Mesenchymal stem cell (in vitro differentiated cells and primary cell): ENCODE measurements at regions not wholly inside any gene's neighbourhood (a gene's known extent, or its start where the extent isn't known, plus 50 kb on each side); places are given as distances from the start of the nearest gene placed in this dataset.

Experiments used
- DNase-seq: peaks from one replicate; pipeline ENCODE4 v3.0.0-alpha.2; 2013
- H2AFZ ChIP-seq: one replicate; pipeline ENCODE4 v1.6.1; 2013; ENCODE audit warnings: low read depth, mild to moderate bottlenecking, control low read depth, inconsistent platforms, low read length, moderate library complexity
- H2AK5ac ChIP-seq: 2 replicates; pipeline ENCODE4 v1.6.1; 2013; ENCODE audit warnings: low read length, moderate library complexity, mild to moderate bottlenecking, inconsistent platforms; ENCODE audit not compliant: severe bottlenecking
- H2BK120ac ChIP-seq: one replicate; pipeline ENCODE4 v1.6.1; 2013; ENCODE audit warnings: low read depth, mild to moderate bottlenecking, inconsistent platforms, low read length, moderate library complexity
- H2BK12ac ChIP-seq, 2 experiments: one replicate each; pipeline ENCODE4 v1.6.1; 2013; ENCODE audit warnings: inconsistent platforms in 2 of 2, low read length in 2 of 2, mild to moderate bottlenecking in 2 of 2, moderate library complexity in 2 of 2, control low read depth in 1 of 2
- H2BK15ac ChIP-seq: one replicate; pipeline ENCODE4 v1.6.1; 2013; ENCODE audit warnings: mild to moderate bottlenecking, low read depth, inconsistent platforms; ENCODE audit not compliant: poor library complexity, severe bottlenecking
- H2BK5ac ChIP-seq: 2 replicates; pipeline ENCODE4 v1.6.1; 2013; ENCODE audit warnings: low read depth, mild to moderate bottlenecking, low read length, control low read depth, inconsistent platforms; ENCODE audit not compliant: poor library complexity, severe bottlenecking
- H3K14ac ChIP-seq, 2 experiments: one replicate each; pipeline ENCODE4 v1.6.1; 2013; ENCODE audit warnings: inconsistent platforms in 2 of 2, low read length in 2 of 2, control low read depth in 1 of 2, mild to moderate bottlenecking in 1 of 2, moderate library complexity in 1 of 2
- H3K18ac ChIP-seq, 2 experiments: one replicate each; pipeline ENCODE4 v1.6.1; 2013; ENCODE audit warnings: inconsistent platforms in 2 of 2, low read length in 2 of 2, control low read depth in 1 of 2, low read depth in 1 of 2, mild to moderate bottlenecking in 1 of 2
- H3K23ac ChIP-seq, 2 experiments: one replicate each; pipeline ENCODE4 v1.6.1; 2013; ENCODE audit warnings: inconsistent platforms in 2 of 2, low read length in 2 of 2, mild to moderate bottlenecking in 2 of 2, moderate library complexity in 2 of 2, control low read depth in 1 of 2
- H3K27ac ChIP-seq: 2 replicates; pipeline ENCODE4 v1.5.1; 2013; ENCODE audit warnings: mild to moderate bottlenecking, moderate library complexity, low read length, control low read depth, inconsistent platforms; ENCODE audit not compliant: poor library complexity, severe bottlenecking
- H3K27me3 ChIP-seq, 2 experiments: 2 replicates each; pipeline versions ENCODE4 v1.6.1 to v1.7.0; 2013; ENCODE audit warnings: low read length in 2 of 2, mild to moderate bottlenecking in 2 of 2, moderate library complexity in 2 of 2, control low read depth in 1 of 2, inconsistent platforms in 1 of 2; ENCODE audit not compliant: control insufficient read depth in 1 of 2, insufficient read depth in 1 of 2
- H3K36me3 ChIP-seq, 2 experiments: 2 replicates each; pipeline versions ENCODE4 v1.6.1 to v1.7.0; 2013; ENCODE audit warnings: low read length in 2 of 2, control low read depth in 1 of 2, inconsistent platforms in 1 of 2, low read depth in 1 of 2, mild to moderate bottlenecking in 1 of 2; ENCODE audit not compliant: insufficient read depth in 2 of 2, control insufficient read depth in 1 of 2
- H3K4ac ChIP-seq, 2 experiments: one replicate each; pipeline ENCODE4 v1.6.1; 2013; ENCODE audit warnings: inconsistent platforms in 2 of 2, low read length in 2 of 2, mild to moderate bottlenecking in 2 of 2, moderate library complexity in 2 of 2, control low read depth in 1 of 2, low read depth in 1 of 2
- H3K4me1 ChIP-seq: 2 replicates; pipeline ENCODE4 v1.6.1; 2013; ENCODE audit warnings: low read depth, low read length, control low read depth; ENCODE audit not compliant: control insufficient read depth, insufficient read depth
- H3K4me2 ChIP-seq: 2 replicates; pipeline ENCODE4 v1.6.1; 2013; ENCODE audit warnings: low read length, mild to moderate bottlenecking, inconsistent platforms; ENCODE audit not compliant: poor library complexity, severe bottlenecking
- H3K4me3 ChIP-seq, 2 experiments: 2 replicates each; pipeline versions ENCODE4 v1.5.1 to v1.7.0; 2013; ENCODE audit warnings: low read length in 2 of 2, mild to moderate bottlenecking in 2 of 2, control low read depth in 1 of 2, low read depth in 1 of 2; ENCODE audit not compliant: insufficient read depth in 1 of 2
- H3K79me1 ChIP-seq: replicated peaks from 2 replicates; pipeline ENCODE4 v1.6.1; 2013; ENCODE audit warnings: mild to moderate bottlenecking, control low read depth, low read length, inconsistent platforms; ENCODE audit not compliant: poor library complexity, severe bottlenecking
- H3K9ac ChIP-seq: 2 replicates; pipeline ENCODE4 v1.7.0; 2013; ENCODE audit warnings: mild to moderate bottlenecking, low read length, moderate library complexity
- H3K9me3 ChIP-seq: 2 replicates; pipeline ENCODE4 v1.7.0; 2013; ENCODE audit warnings: mild to moderate bottlenecking, low read length; ENCODE audit not compliant: control insufficient read depth
- H4K8ac ChIP-seq: one replicate; pipeline ENCODE4 v1.6.1; 2013; ENCODE audit warnings: inconsistent platforms, mild to moderate bottlenecking, low read length, moderate library complexity
- H4K91ac ChIP-seq: one replicate; pipeline ENCODE4 v1.6.1; 2013; ENCODE audit warnings: mild to moderate bottlenecking, low read length, inconsistent platforms
- WGBS: methylation state at CpG from one replicate; pipeline ENCODE4 v1.1.7; 2013; ENCODE audit warnings: mixed read lengths; 5-methylcytosine and 5-hydroxymethylcytosine counted together

DNA sequence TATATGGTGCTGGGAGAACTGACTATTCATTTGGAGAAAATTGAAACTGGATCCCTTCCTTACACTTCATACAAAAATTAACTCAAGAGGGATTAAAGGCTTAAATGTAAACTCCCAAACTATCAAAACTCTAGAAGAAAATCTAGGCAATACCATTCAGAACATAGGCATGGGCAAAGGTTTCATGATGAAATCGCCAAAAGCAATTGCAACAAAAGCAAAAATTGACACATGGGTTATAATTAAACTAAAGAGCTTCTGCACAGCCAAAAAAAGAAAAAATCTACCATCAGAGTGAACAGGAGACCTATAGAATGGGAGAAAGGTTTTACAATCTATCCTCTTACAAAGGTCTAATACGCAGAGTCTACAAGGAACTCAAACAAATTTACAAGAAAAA is 851.3 kb upstream of the MAN1A1 start:
- Histone ChIP-seq H3K18ac (no peak overlapping the region), H3K27me3 (no peaks in the 10 kb centered on the region)

DNA sequence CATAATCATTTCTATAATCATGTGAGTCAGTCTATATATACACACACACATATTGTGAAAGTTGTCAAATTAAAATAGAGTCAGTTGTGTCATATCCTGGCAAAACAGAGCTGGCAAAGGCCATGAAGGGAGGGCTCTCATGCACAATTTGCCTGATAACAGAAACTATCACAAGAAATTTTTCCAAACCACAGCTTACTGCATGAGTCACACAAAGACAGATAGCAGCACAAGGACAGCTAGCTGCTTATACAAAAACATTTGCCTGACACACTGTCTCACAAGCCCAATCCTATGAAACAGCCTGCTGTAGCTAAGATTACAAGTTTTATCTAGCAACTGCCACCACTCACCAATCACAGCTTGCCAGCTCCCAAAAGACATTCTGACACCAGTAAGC is 848.5 kb upstream of the MAN1A1 start:
- no peak overlapping the region for H2AFZ ChIP-seq
- H3K4me3 ChIP-seq, result no peak overlapping the region
- H4K91ac ChIP-seq, result no peak overlapping the region
- no peaks in the 10 kb centered on the region for H3K4me1 ChIP-seq
- H3K27ac ChIP-seq, result no peak overlapping the region
- no peak overlapping the region for H3K18ac ChIP-seq
- H3K14ac ChIP-seq, result no peak overlapping the region
- H3K9ac ChIP-seq, result peak overlapping the region; percentile 1
- no peak overlapping the region for H2AK5ac ChIP-seq
- no peak overlapping the region for H3K23ac ChIP-seq
- peak; percentile 95 for DNase-seq
- H4K8ac ChIP-seq, result no peak overlapping the region
- H2BK120ac ChIP-seq, result no peak overlapping the region
- no peak overlapping the region for H2BK15ac ChIP-seq
- H3K79me1 ChIP-seq, result no peaks in the 10 kb centered on the region
- no peak overlapping the region for H3K4ac ChIP-seq
- H3K4me2 ChIP-seq, result no peak overlapping the region
- H3K27me3 ChIP-seq, result no peaks in the 10 kb centered on the region
- H2BK5ac ChIP-seq, result no peak overlapping the region
- peaks cover 9% of the 10 kb centered on the region for H3K9me3 ChIP-seq
- no peak overlapping the region for H2BK12ac ChIP-seq
- no peaks in the 10 kb centered on the region for H3K36me3 ChIP-seq

More for the DNA sequence above, 851.3 kb upstream of the MAN1A1 start:
- H3K27ac ChIP-seq, result no peak overlapping the region
- H2BK5ac ChIP-seq, result no peak overlapping the region
- peaks cover 9% of the 10 kb centered on the region for H3K9me3 ChIP-seq
- no peak overlapping the region for H3K4ac ChIP-seq
- no peak overlapping the region for H3K9ac ChIP-seq
- no peak overlapping the region for H2BK120ac ChIP-seq
- H3K23ac ChIP-seq, result no peak overlapping the region
- H4K8ac ChIP-seq, result no peak overlapping the region
- no peak overlapping the region for H2AK5ac ChIP-seq
- H3K4me3 ChIP-seq, result no peak overlapping the region
- H2BK12ac ChIP-seq, result no peak overlapping the region
- no peak overlapping the region for H2AFZ ChIP-seq
- no peak overlapping the region for H2BK15ac ChIP-seq
- H3K4me2 ChIP-seq, result no peak overlapping the region
- no peak overlapping the region for H4K91ac ChIP-seq
- no peaks in the 10 kb centered on the region for H3K79me1 ChIP-seq
- DNase-seq, result no peak
- H3K36me3 ChIP-seq, result no peaks in the 10 kb centered on the region
- no peaks in the 10 kb centered on the region for H3K4me1 ChIP-seq
- no peak overlapping the region for H3K14ac ChIP-seq
- 100% methylated on average over 2 of the region's 2 CpGs for WGBS

DNA sequence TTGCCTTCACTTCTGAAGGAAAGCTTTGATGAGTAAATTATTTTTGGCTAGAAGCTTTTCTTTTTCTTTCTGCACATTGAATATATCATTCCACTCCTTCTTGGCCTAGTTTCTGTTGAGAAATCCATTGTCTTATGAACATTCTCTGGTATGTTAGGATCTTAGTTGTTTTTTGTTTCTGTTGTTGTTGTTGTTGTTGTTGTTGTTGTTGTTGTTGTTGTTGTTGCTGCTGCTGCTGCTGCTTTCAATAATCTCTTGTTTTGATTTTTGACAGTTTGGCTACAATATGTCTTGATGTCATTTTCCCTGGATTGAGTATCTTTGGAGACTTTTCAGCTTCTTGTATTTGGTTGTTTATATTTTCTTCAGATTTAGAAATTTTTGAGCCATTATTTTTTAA is 836.5 kb upstream of the MAN1A1 start:
- H2BK120ac ChIP-seq, result no peak overlapping the region
- H3K18ac ChIP-seq, result no peak overlapping the region
- no peak for DNase-seq
- H2BK15ac ChIP-seq, result no peak overlapping the region
- no peak overlapping the region for H3K9ac ChIP-seq
- H3K23ac ChIP-seq, result no peak overlapping the region
- H3K4me1 ChIP-seq, result no peaks in the 10 kb centered on the region
- no peak overlapping the region for H2BK12ac ChIP-seq
- H3K9me3 ChIP-seq, result no peaks in the 10 kb centered on the region
- no peak overlapping the region for H3K27ac ChIP-seq
- H3K4ac ChIP-seq, result no peak overlapping the region
- H2AFZ ChIP-seq, result no peak overlapping the region
- no peaks in the 10 kb centered on the region for H3K36me3 ChIP-seq
- H3K4me2 ChIP-seq, result no peak overlapping the region
- H4K91ac ChIP-seq, result no peak overlapping the region
- H4K8ac ChIP-seq, result no peak overlapping the region
- no peak overlapping the region for H3K14ac ChIP-seq
- H3K27me3 ChIP-seq, result no peaks in the 10 kb centered on the region
- H2BK5ac ChIP-seq, result no peak overlapping the region
- H3K79me1 ChIP-seq, result no peaks in the 10 kb centered on the region
- no peak overlapping the region for H3K4me3 ChIP-seq
- no peak overlapping the region for H2AK5ac ChIP-seq

DNA sequence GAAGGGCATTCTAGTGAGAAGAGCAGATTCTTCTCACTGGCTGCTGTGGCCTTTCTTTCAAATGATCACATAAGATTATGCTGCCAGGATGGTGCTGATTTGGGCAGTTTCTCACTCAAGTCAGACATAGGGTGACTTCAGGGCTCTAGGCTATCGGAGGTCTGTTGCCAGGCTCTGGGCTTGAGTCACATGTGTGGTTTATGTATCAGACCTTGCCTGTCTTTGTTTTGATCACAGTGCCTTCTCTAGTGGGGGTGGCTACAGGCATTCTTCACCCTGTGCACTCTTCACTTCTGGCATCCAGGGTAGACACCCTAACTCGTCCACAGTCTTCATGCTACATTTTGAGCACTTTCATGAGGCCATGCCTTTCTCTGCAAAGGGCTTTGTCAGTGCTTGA is 823.7 kb upstream of the MAN1A1 start:
- no peak overlapping the region for H3K4ac ChIP-seq
- H4K91ac ChIP-seq, result no peak overlapping the region
- no peak overlapping the region for H3K4me2 ChIP-seq
- no peak overlapping the region for H2AFZ ChIP-seq
- H3K4me3 ChIP-seq, result no peak overlapping the region
- H2BK5ac ChIP-seq, result no peak overlapping the region
- 87% methylated on average over 2 of the region's 2 CpGs for WGBS
- no peak for DNase-seq
- H3K36me3 ChIP-seq, result no peaks in the 10 kb centered on the region
- H3K23ac ChIP-seq, result no peak overlapping the region
- no peak overlapping the region for H3K18ac ChIP-seq
- no peak overlapping the region for H4K8ac ChIP-seq
- no peaks in the 10 kb centered on the region for H3K4me1 ChIP-seq
- no peaks in the 10 kb centered on the region for H3K79me1 ChIP-seq
- no peak overlapping the region for H2AK5ac ChIP-seq
- no peaks in the 10 kb centered on the region for H3K27me3 ChIP-seq
- no peak overlapping the region for H2BK15ac ChIP-seq
- H3K9me3 ChIP-seq, result no peaks in the 10 kb centered on the region
- no peak overlapping the region for H2BK120ac ChIP-seq
- H3K14ac ChIP-seq, result no peak overlapping the region
- H3K27ac ChIP-seq, result no peak overlapping the region
- H2BK12ac ChIP-seq, result no peak overlapping the region
- no peak overlapping the region for H3K9ac ChIP-seq
